Right lobe of liver (tissue), 6 donors: ENCODE measurements at regions not wholly inside any gene's neighbourhood (a gene's known extent, or its start where the extent isn't known, plus 50 kb on each side); places are given as distances from the start of the nearest gene placed in this dataset.
A peak's percentile ranks its signal among the peaks of the same experiment; 100 is the strongest.

Source experiments
- ATAC-seq, 4 donors: fragments of 200-7000 bp; cut with Tn5 transposase; one replicate each; pipeline ENCODE4 v1.9.1; 2020; ENCODE audit warnings: mild to moderate bottlenecking in 4 of 4, moderate library complexity in 4 of 4
- DNase-seq, 3 donors: peaks; one replicate each; pipeline ENCODE4 v3.0.0-alpha.2; 2020
- H3K27ac ChIP-seq, 3 donors: fragments of 200-600 bp; one replicate each; pipeline ENCODE4 v1.8.0; 2022
- H3K27me3 ChIP-seq, 2 donors: fragments of 200-600 bp; one replicate each; pipeline ENCODE4 v1.8.0; 2022
- H3K36me3 ChIP-seq, 4 donors: fragments of 200-600 bp; sonication (generic) in 1 of 4; one replicate each; pipeline versions ENCODE4 v1.5.1 to v1.8.0; 2017 to 2022; ENCODE audit warnings: control low read depth in 1 of 4
- H3K4me1 ChIP-seq, 4 donors: fragments of 200-600 bp; sonication (generic) in 1 of 4; one replicate each; pipeline versions ENCODE4 v1.5.1 to v1.8.0; 2017 to 2022; ENCODE audit warnings: control low read depth in 1 of 4
- H3K4me3 ChIP-seq, 3 donors: fragments of 200-600 bp; one replicate each; pipeline ENCODE4 v1.8.0; 2022
- H3K9me3 ChIP-seq, 4 donors: fragments of 200-600 bp; sonication (generic) in 1 of 4; one replicate each; pipeline versions ENCODE4 v1.5.1 to v1.8.0; 2017 to 2022; ENCODE audit warnings: control low read depth in 1 of 4
- CTCF ChIP-seq, 4 donors: fragments of 200-600 bp in 3 of 4; fragments of 450-650 bp in 1 of 4; IDR thresholded peaks; one replicate each; pipeline versions ENCODE4 v1.5.1 to v1.8.0; 2016 to 2022; ENCODE audit warnings: antibody characterized with exemption in 4 of 4, mild to moderate bottlenecking in 2 of 4
- POLR2A ChIP-seq: fragments of 450-650 bp; IDR thresholded peaks from one replicate; pipeline ENCODE4 v1.6.1; 2017; ENCODE audit warnings: antibody characterized with exemption, mild to moderate bottlenecking
- WGBS: methylation state at CpG from one replicate; pipeline ENCODE4 v1.1.6; 2018; ENCODE audit warnings: low coverage, low lambda C conversion rate; ENCODE audit not compliant: insufficient coverage; ENCODE audit errors: missing lambda C conversion rate; 5-methylcytosine and 5-hydroxymethylcytosine counted together
- intact Hi-C, 2 donors: fragments of 100-400 bp; cut with DNase I; formaldehyde crosslinking; loops; one replicate each; pipeline versions ENCODE4 v1.11.2 to v1.14.1; 2022
- donor health status: DM: no; HTN: yes; CAD: no.
- donor health status: DM: no; HTN: no; CAD: no.
- donor health status: DM: no; HTN: no; CAD: no.
- donor health status: DM: no; HTN: yes; CAD: no.
- donor health status: DM: no; HTN: yes; CAD: no.

- no peak for DNase-seq
- no peak for TF ChIP-seq CTCF (IDR thresholded peaks at IDR 0.05)
- no peak for TF ChIP-seq POLR2A
- Histone ChIP-seq H3K36me3 (no peaks in the 10 kb centered on the region), H3K9me3 (no peaks in the 10 kb centered on the region), H3K27me3 (no peaks in the 10 kb centered on the region), H3K4me1 (no peaks in the 10 kb centered on the region), H3K27ac (no peak overlapping the region), H3K4me3 (no peak overlapping the region)
- intact Hi-C loops, result no loop called here
- no peak for ATAC-seq
- 73% methylated on average over 4 of the region's 5 CpGs for WGBS
These were observed 152.7 kb downstream of the CD83 start for GRCh38 chr6:14270142-14270893.

- Histone ChIP-seq H3K4me1 (no peaks in the 10 kb centered on the region), H3K27ac (no peak overlapping the region), H3K9me3 (no peaks in the 10 kb centered on the region), H3K27me3 (no peaks in the 10 kb centered on the region), H3K36me3 (no peaks in the 10 kb centered on the region), H3K4me3 (no peak overlapping the region)
- intact Hi-C loops, result no loop called here
- 59% methylated on average over 10 of the region's 11 CpGs for WGBS
- ATAC-seq (peak in 1 of 4 donors; percentile 39), DNase-seq (no peak)
- TF ChIP-seq POLR2A, result no peak
- TF ChIP-seq CTCF (IDR thresholded peaks at IDR 0.05), result no peak
These were observed 153.6 kb downstream of the CD83 start for GRCh38 chr6:14270925-14271788.

- no peak for ATAC-seq
- H3K4me1 ChIP-seq, result no peaks in the 10 kb centered on the region
- H3K36me3 ChIP-seq, result no peaks in the 10 kb centered on the region
- H3K4me3 ChIP-seq, result no peak overlapping the region
- H3K9me3 ChIP-seq, result no peaks in the 10 kb centered on the region
- intact Hi-C loops, result no loop called here
- H3K27me3 ChIP-seq, result no peaks in the 10 kb centered on the region
- H3K27ac ChIP-seq, result no peak overlapping the region
- TF ChIP-seq CTCF (IDR thresholded peaks at IDR 0.05), result no peak
- no peak for TF ChIP-seq POLR2A
- no peak for DNase-seq
- 53% methylated on average over 4 of the region's 4 CpGs for WGBS
These were observed 154.5 kb downstream of the CD83 start for GRCh38 chr6:14271789-14272736.

- DNase-seq (no peak), ATAC-seq (no peak)
- Histone ChIP-seq H3K27me3 (no peaks in the 10 kb centered on the region), H3K9me3 (no peaks in the 10 kb centered on the region), H3K36me3 (no peaks in the 10 kb centered on the region), H3K4me3 (no peak overlapping the region), H3K4me1 (no peaks in the 10 kb centered on the region), H3K27ac (no peak overlapping the region)
- TF ChIP-seq CTCF (IDR thresholded peaks at IDR 0.05) (no peak), POLR2A (no peak)
- intact Hi-C loops, result no loop called here
- no CpG with 5 or more reads among the region's 1 CpG for WGBS
These were observed 155.1 kb downstream of the CD83 start for GRCh38 chr6:14272737-14273085.
